Activated CD4-positive, alpha-beta memory T cell treated with anti-CD3 and anti-CD28 coated beads for 36 hours (primary cell): ENCODE measurements at regions not wholly inside any gene's neighbourhood (a gene's known extent, or its start where the extent isn't known, plus 50 kb on each side); places are given as distances from the start of the nearest gene placed in this dataset.

Source experiments
- CTCF ChIA-PET: fragments of 350-600 bp; sonication (Branson Sonifier 250); formaldehyde crosslinking; loops from one replicate; lab custom pipeline; 2021; ENCODE audit warnings: antibody characterized with exemption, inconsistent platforms; lab: Charles Lee
- POLR2A ChIA-PET: fragments of 350-600 bp; sonication (Branson Sonifier 250); formaldehyde crosslinking; loops from one replicate; lab custom pipeline; 2021; ENCODE audit warnings: antibody characterized with exemption; lab: Charles Lee
- DNase-seq: peaks from one replicate; pipeline ENCODE4 v3.0.0-alpha.2; 2020
- H3K27ac Mint-ChIP-seq: one replicate; pipeline ENCODE4 v1.8.0; 2021; ENCODE audit warnings: mixed read lengths
- H3K27me3 Mint-ChIP-seq: one replicate; pipeline ENCODE4 v1.8.0; 2021; ENCODE audit warnings: mixed read lengths
- H3K36me3 Mint-ChIP-seq: one replicate; pipeline ENCODE4 v1.8.0; 2021; ENCODE audit warnings: mixed read lengths
- H3K4me1 Mint-ChIP-seq: one replicate; pipeline ENCODE4 v1.8.0; 2021; ENCODE audit warnings: low read depth, mixed read lengths
- H3K4me3 Mint-ChIP-seq: one replicate; pipeline ENCODE4 v1.8.0; 2021; ENCODE audit warnings: mild to moderate bottlenecking, mixed read lengths
- H3K9me3 Mint-ChIP-seq: one replicate; pipeline ENCODE4 v1.8.0; 2021; ENCODE audit warnings: mixed read lengths
- intact Hi-C: fragments of 100-400 bp; cut with micrococcal nuclease; formaldehyde crosslinking; loops from one replicate; pipeline ENCODE4 v1.15.1; 2023

DNA sequence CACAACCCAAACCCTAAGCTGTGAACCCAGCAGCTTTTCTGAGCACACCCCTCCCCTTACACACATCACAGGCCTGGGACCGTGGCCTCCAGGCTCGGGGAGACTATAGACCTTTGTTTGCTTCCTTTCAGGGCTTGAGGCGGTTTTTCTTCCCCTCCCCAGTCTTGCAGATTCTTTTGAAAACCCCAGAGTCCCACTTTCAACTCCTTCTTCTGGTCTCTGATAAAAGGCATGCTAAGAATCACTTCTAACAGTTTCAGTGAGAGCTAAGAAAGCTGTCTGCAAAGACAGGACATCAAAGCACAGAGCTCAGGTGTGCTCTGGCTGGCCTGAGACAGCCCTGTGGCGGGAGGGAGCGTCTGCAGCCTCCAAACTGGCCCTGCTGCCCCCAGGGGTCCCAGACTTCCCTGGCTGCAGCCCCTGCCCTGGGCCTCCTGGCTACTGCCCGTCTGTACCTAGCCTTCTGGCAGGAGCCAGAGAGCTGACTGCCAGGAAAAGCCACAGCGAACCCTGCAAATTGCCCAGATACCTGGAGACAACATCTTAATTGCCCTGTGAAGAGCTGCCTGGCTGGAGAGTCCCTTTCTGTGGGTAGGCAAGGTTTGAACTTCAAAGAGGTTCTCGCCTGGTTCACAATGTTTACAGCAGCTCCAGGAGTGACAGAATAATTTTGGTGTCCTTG lies 138.9 kb downstream of the GADD45G start:
- Mint-ChIP-seq H3K9me3 (peaks cover 4% of the 10 kb centered on the region), H3K4me3 (no peak overlapping the region), H3K36me3 (no peaks in the 10 kb centered on the region), H3K27me3 (no peaks in the 10 kb centered on the region), H3K27ac (peak overlapping the region; percentile 64), H3K4me1 (peaks cover 78% of the 10 kb centered on the region)
- peak; percentile 65 for DNase-seq
- intact Hi-C loops, result loop anchor here (10.0 kb wide), 1 partner anchor 361 kb away; no protein-coding TSS in a partner anchor
- ChIA-PET POLR2A (interaction anchor here (0.9 kb wide), 1 partner anchor 42 kb away, joined by 3 read pairs; no protein-coding TSS in a partner anchor), CTCF (interaction anchor here (0.8 to 2.4 kb wide), 7 partner anchors 10 to 146 kb away, joined by 3 to 19 read pairs (median 4); no protein-coding TSS in a partner anchor)

DNA sequence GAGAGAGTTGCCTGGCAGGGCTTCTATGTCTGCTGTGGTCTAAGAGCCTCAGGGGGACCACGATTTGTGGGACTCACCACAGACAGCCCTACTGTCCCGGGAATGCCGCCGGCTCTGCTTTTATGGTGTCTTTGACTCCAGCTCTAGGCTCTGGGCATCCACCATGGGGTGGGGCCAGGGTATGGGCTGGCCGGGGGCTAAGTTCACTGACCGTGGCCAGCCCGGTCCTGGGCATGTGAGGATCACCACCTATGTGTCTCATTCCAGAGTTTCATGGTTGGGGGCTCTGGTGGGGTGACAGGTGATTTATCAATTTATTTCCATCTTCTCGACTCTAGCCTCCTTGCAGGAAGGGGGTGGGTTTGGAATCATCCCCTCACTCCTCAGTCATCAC lies 139.4 kb downstream of the GADD45G start:
- H3K27me3 Mint-ChIP-seq, result no peaks in the 10 kb centered on the region
- no peak overlapping the region for H3K4me3 Mint-ChIP-seq
- H3K27ac Mint-ChIP-seq, result peak overlapping the region; percentile 64
- H3K9me3 Mint-ChIP-seq, result peaks cover 4% of the 10 kb centered on the region
- no peak for DNase-seq
- intact Hi-C loops, result loop anchor here (10.0 kb wide), 1 partner anchor 361 kb away; no protein-coding TSS in a partner anchor
- CTCF ChIA-PET, result interaction anchor here (0.8 to 2.4 kb wide), 7 partner anchors 9 to 146 kb away, joined by 3 to 19 read pairs (median 4); no protein-coding TSS in a partner anchor
- H3K36me3 Mint-ChIP-seq, result no peaks in the 10 kb centered on the region
- H3K4me1 Mint-ChIP-seq, result peaks cover 76% of the 10 kb centered on the region
- POLR2A ChIA-PET, result interaction anchor here (0.9 kb wide), 1 partner anchor 43 kb away, joined by 3 read pairs; no protein-coding TSS in a partner anchor

DNA sequence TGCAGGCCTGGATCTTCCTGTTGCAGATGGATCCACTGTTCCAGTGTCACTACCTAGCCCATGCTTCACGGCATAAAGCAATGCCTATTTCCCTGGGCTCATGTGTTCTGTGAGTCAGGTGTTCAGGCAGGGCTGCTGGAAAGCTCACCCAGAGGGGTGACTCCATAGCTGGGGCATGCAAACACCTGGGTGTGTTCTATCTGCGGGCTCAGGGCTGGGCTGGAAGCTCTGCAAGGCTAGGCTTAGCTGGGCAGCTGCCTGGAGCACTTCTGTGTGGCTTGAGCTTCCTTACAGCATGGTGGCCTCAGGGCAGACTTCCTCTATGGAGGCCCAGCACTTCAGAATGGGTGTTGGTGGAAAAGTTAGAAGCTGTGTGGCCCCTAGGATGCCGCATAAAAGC lies 139.9 kb downstream of the GADD45G start:
- Mint-ChIP-seq H3K4me1 (peaks cover 76% of the 10 kb centered on the region), H3K27me3 (no peaks in the 10 kb centered on the region), H3K36me3 (no peaks in the 10 kb centered on the region), H3K27ac (no peak overlapping the region), H3K9me3 (peaks cover 4% of the 10 kb centered on the region), H3K4me3 (no peak overlapping the region)
- intact Hi-C loops, result loop anchor here (10.0 kb wide), 1 partner anchor 360 kb away; no protein-coding TSS in a partner anchor
- ChIA-PET CTCF (no interaction called here), POLR2A (interaction anchor here (0.9 kb wide), 1 partner anchor 43 kb away, joined by 3 read pairs; no protein-coding TSS in a partner anchor)
- no peak for DNase-seq

DNA sequence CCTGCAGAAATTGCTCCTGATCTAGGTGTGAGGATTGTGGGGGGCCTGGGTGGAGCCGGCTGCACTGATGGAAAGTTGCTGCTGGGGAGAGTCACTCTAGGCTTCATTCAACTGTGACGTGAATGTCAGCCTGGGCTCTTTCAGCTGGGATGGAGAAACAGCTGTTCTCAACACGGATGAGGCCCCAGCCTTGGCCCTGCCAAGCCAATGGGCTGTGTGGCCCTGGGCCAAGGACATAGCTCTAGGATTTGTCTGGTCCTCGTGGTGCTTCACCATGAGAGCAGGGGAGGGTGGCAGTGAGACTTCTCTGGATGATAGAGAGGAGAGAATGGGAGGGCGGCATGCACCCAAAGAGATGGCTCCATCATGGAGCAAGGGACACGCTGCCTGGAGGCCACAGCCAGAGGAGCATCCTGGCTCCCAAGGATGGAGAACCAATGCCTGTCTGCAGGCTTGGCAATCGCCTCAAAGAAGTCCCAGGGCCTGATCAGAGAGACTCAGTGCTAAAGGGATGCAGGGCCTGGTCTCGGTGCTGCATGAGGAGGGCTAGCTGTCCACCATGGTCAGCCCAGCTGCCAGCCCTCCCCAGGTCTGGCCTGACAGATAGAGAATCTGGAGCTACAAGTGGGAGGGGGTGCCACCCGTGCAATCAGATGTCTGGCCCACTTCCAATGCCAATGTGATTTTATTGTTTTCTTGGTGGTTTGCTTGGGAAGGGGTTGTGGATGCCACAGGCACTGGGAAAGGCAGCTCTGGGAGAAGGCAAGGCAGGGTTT lies 141.0 kb downstream of the GADD45G start:
- no peak overlapping the region for H3K27ac Mint-ChIP-seq
- H3K36me3 Mint-ChIP-seq, result no peaks in the 10 kb centered on the region
- peaks cover 4% of the 10 kb centered on the region for H3K9me3 Mint-ChIP-seq
- DNase-seq, result no peak
- H3K4me1 Mint-ChIP-seq, result peaks cover 65% of the 10 kb centered on the region
- no peak overlapping the region for H3K4me3 Mint-ChIP-seq
- intact Hi-C loops, result loop anchor here (10.0 kb wide), 1 partner anchor 359 kb away; no protein-coding TSS in a partner anchor
- ChIA-PET POLR2A (no interaction called here), CTCF (interaction anchor here (1.3 kb wide), 1 partner anchor 148 kb away, joined by 4 read pairs; no protein-coding TSS in a partner anchor)
- no peaks in the 10 kb centered on the region for H3K27me3 Mint-ChIP-seq

DNA sequence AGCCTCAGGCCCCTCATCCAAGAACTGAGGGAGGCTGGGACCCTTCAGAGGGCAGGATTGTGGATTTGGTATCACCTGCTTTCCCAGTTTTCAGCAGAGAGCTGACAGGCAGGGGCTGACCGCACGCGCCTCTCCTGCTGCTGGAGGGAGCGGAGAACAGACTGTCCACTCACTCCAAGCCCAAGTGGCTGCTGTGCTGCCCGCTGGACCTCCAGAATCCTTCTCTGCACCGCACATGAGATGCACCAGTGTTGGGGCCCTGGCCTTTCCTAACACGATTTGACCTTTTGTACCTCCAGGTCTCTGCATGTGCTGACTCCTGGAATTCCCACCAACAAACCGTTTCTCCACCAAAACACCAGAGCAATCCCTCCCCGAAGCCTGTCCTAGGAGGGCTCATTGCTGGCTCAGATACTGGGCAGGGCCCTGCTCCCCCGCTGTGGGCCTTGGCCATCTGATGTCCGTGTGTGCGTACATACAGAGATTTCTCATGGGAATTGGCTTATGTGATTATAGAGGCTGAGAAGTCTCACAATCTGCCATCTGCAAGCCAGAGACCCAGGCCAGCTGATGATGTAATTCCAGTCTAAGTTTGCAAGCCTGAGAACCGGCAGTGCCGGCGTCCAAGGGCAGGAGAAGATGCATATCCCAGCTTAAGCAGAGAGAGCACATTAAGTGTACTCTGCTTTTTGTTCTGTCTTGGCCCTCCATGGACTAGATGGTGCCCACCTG lies 141.7 kb downstream of the GADD45G start:
- ChIA-PET CTCF (interaction anchor here (1.3 kb wide), 1 partner anchor 149 kb away, joined by 4 read pairs; no protein-coding TSS in a partner anchor), POLR2A (no interaction called here)
- Mint-ChIP-seq H3K36me3 (no peaks in the 10 kb centered on the region), H3K9me3 (peaks cover 4% of the 10 kb centered on the region), H3K4me1 (peaks cover 59% of the 10 kb centered on the region), H3K27ac (no peak overlapping the region), H3K27me3 (no peaks in the 10 kb centered on the region), H3K4me3 (no peak overlapping the region)
- no peak for DNase-seq
- intact Hi-C loops, result loop anchor here (10.0 kb wide), 1 partner anchor 358 kb away; no protein-coding TSS in a partner anchor

DNA sequence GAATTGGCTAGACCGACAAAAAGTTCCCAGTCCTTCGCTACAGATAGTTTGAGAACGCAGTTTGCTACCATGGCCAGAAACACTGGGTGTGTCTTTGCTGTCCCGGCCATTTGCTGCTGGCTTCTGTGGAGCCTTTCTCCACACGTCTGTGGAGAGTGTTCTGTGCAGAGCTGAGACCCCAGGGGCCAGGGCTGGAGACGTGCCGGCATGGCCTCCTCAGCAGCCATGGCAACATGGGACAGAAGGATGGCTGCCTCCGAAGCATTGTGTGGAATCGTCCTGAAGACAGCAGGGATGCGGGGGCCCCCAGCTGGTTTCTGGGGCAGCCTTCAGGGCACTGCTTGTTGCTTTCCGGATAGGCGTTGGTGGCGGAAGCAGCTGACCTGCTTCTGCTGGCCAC lies 142.8 kb downstream of the GADD45G start:
- DNase-seq, result no peak
- ChIA-PET POLR2A (no interaction called here), CTCF (interaction anchor here (0.6 kb wide), 1 partner anchor 354 kb away, joined by 3 read pairs; no protein-coding TSS in a partner anchor)
- H3K36me3 Mint-ChIP-seq, result no peaks in the 10 kb centered on the region
- intact Hi-C loops, result loop anchor here (10.0 kb wide), 1 partner anchor 357 kb away; no protein-coding TSS in a partner anchor
- no peaks in the 10 kb centered on the region for H3K27me3 Mint-ChIP-seq
- H3K4me1 Mint-ChIP-seq, result peaks cover 52% of the 10 kb centered on the region
- no peak overlapping the region for H3K4me3 Mint-ChIP-seq
- H3K9me3 Mint-ChIP-seq, result peaks cover 4% of the 10 kb centered on the region
- no peak overlapping the region for H3K27ac Mint-ChIP-seq

DNA sequence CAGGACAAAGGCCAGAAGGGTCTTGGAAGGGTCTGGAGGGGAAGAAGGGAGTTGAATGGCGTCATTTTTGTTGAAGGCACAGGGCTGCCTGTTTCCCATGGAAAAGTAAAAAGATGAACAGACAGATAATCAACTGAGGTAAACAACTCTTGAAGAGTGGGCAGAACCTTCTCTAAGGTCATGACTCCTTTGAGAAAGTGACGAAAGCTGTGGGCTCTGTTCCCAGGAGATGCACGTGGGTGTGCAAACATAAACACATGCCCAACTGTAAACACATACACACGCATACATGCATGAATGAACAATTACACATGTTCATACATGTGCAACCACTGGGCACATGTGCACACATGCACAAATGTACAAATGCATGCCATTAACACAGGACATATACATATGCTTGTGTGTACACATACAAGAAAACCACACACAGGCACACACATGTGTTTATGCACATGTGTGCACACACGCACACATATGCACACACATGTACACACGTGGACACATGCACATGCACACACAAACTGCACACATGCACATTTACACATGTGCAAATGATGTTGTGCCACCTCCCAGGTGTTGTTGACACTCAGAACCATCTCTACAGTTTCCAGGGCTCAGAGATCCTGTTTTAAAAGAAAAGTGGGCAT lies 143.3 kb downstream of the GADD45G start:
- Mint-ChIP-seq H3K27me3 (no peaks in the 10 kb centered on the region), H3K9me3 (peaks cover 4% of the 10 kb centered on the region), H3K36me3 (no peaks in the 10 kb centered on the region), H3K4me3 (no peak overlapping the region), H3K4me1 (peaks cover 46% of the 10 kb centered on the region), H3K27ac (no peak overlapping the region)
- CTCF ChIA-PET, result no interaction called here
- intact Hi-C loops, result loop anchor here (10.0 kb wide), 1 partner anchor 357 kb away; no protein-coding TSS in a partner anchor
- POLR2A ChIA-PET, result no interaction called here
- no peak for DNase-seq

DNA sequence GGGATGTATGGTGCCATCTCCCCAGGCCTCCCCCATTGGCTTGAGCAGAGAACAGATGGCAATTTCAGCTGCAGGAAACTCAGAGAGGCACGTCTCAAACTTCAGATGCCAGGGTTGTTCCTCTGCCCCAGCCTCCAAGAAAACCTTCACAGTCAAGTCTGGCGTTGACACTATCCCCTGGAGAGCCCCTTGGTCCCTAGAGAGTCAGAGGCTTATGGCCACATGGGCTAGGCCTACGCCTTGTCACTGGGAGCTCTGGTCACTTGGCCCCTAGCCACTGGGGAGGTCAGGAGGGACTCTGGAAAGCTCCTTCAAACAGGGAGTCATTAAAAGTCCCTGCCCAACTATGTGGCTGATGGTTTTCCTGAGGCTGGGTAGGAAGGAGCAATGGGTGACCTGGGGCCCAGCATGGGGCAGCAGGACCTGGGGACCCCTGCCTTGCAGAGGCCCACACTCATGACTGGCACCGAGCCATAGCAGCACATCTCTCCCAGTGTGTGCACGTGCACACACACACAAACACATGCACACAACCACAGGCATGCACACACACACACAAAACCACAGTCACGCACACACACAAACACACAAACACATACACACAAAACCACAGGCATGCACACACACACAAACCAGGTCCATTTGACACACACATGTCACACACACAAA lies 144.2 kb downstream of the GADD45G start:
- POLR2A ChIA-PET, result no interaction called here
- CTCF ChIA-PET, result no interaction called here
- H3K27ac Mint-ChIP-seq, result peak overlapping the region; percentile 8
- peaks cover 4% of the 10 kb centered on the region for H3K9me3 Mint-ChIP-seq
- H3K36me3 Mint-ChIP-seq, result no peaks in the 10 kb centered on the region
- intact Hi-C loops, result loop anchor here (10.0 kb wide), 1 partner anchor 356 kb away; no protein-coding TSS in a partner anchor
- no peak overlapping the region for H3K4me3 Mint-ChIP-seq
- H3K27me3 Mint-ChIP-seq, result no peaks in the 10 kb centered on the region
- peaks cover 38% of the 10 kb centered on the region for H3K4me1 Mint-ChIP-seq
- DNase-seq, result no peak

DNA sequence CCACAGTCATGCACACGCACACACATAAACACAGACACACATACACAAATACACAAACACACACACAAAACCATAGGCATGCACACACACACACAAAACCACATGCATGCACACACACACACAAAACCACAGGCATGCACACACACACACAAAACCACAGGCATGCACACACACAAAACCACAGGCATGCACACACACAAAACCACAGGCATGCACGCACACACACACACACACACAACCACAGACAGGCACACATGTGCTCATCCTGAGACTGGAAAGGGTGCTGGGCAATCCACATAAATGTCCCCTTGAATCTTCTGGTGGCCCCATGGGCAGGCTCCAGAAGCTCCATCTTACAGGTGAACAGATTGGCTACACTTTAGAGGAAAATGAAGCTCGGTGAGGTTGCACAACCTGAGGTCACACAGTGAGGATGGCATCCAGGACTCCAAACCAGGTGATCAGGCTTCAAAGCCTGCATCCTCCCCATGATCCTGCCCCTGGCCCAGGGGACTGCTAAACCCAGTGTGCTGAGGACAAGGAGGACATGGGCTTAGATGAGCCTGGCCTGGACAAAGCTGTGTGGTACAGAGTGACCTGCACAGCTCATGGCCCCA lies 144.8 kb downstream of the GADD45G start:
- Mint-ChIP-seq H3K36me3 (no peaks in the 10 kb centered on the region), H3K4me1 (peaks cover 33% of the 10 kb centered on the region), H3K27me3 (no peaks in the 10 kb centered on the region), H3K27ac (peak overlapping the region; percentile 8), H3K4me3 (no peak overlapping the region), H3K9me3 (peaks cover 2% of the 10 kb centered on the region)
- intact Hi-C loops, result loop anchor here (10.0 kb wide), 1 partner anchor 355 kb away; no protein-coding TSS in a partner anchor
- POLR2A ChIA-PET, result interaction anchor here (0.8 kb wide), 1 partner anchor 10 kb away, joined by 4 read pairs; no protein-coding TSS in a partner anchor
- DNase-seq, result no peak
- CTCF ChIA-PET, result interaction anchor here (1.6 kb wide), 1 partner anchor 147 kb away, joined by 5 read pairs; no protein-coding TSS in a partner anchor

DNA sequence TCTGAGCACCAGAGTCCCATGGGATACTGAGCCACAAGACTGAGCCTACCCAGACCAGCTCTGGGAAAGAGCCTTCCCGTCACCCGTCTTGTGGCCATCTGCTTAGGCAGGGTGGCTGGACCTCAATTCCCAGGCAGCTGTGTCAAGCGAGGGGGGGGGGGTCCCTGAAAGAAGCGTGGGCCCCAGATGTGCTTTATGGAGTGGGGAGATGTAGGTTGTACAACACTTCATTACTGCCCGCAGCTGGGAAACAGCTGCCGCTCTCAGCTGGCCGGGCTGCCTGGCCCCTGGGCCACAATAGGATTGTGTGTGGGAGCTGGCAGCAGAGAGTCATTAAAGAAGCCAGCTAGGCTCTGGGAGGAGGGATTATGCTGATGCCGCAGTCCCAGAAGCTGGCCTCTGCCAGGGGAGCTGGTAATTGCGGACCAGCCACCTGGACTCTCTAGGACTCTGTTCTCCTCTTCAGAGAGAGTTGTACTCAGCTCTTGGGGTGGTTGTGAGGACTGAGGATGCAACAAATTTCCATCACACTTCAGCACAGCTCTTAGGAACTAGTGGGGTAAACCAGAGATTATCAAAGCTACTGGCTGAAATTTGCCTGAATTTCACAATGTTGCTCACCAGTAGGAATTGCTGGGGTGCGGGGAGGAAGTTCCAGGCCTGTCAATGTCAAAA lies 145.4 kb downstream of the GADD45G start:
- DNase-seq, result no peak
- peaks cover 31% of the 10 kb centered on the region for H3K4me1 Mint-ChIP-seq
- POLR2A ChIA-PET, result interaction anchor here (0.8 kb wide), 1 partner anchor 11 kb away, joined by 4 read pairs; no protein-coding TSS in a partner anchor
- H3K27me3 Mint-ChIP-seq, result no peaks in the 10 kb centered on the region
- intact Hi-C loops, result no loop called here
- no peak overlapping the region for H3K27ac Mint-ChIP-seq
- H3K4me3 Mint-ChIP-seq, result no peak overlapping the region
- no peaks in the 10 kb centered on the region for H3K9me3 Mint-ChIP-seq
- CTCF ChIA-PET, result interaction anchor here (1.3 to 1.6 kb wide), 2 partner anchors 9 to 147 kb away, joined by 3 to 5 read pairs; no protein-coding TSS in a partner anchor
- no peaks in the 10 kb centered on the region for H3K36me3 Mint-ChIP-seq
